Pulmonary artery endothelial cell (primary cell): ENCODE measurements at regions not wholly inside any gene's neighbourhood (a gene's known extent, or its start where the extent isn't known, plus 50 kb on each side); places are given as distances from the start of the nearest gene placed in this dataset.
"Not testable (repeated sequence)": the region's sequence is repeated elsewhere in the genome, so short reads cannot be mapped to it uniquely, and the experiment has no call there.

Source experiments
- DNase-seq: peaks from one replicate; pipeline ENCODE4 v3.0.0-alpha.2; 2011; ENCODE audit warnings: low read depth, low spot score

GRCh38 chrX:118257781-118258180 lies 88.1 kb upstream of the WDR44 start:
- no peak for DNase-seq

- no peak for DNase-seq
Observed at GRCh38 chrX:118259213-118259612, 86.7 kb upstream of the WDR44 start.

GRCh38 chrX:118261151-118261550 lies 84.8 kb upstream of the WDR44 start:
- DNase-seq, result no peak

- DNase-seq, result peak; percentile 10
Observed at GRCh38 chrX:118271775-118272174, 74.1 kb upstream of the WDR44 start.

- DNase-seq, result no peak
Observed at GRCh38 chrX:118272242-118272641, 73.7 kb upstream of the WDR44 start.

- DNase-seq, result no peak
Observed at GRCh38 chrX:118286066-118286762, 59.7 kb upstream of the WDR44 start.

- DNase-seq, result not testable (repeated sequence)
Observed at GRCh38 chrX:118295818-118296217, 50.1 kb upstream of the WDR44 start.
